ENCODE measurements at regions not wholly inside any gene's neighbourhood (a gene's known extent, or its start where the extent isn't known, plus 50 kb on each side); places are given as distances from the start of the nearest gene placed in this dataset.

DNA sequence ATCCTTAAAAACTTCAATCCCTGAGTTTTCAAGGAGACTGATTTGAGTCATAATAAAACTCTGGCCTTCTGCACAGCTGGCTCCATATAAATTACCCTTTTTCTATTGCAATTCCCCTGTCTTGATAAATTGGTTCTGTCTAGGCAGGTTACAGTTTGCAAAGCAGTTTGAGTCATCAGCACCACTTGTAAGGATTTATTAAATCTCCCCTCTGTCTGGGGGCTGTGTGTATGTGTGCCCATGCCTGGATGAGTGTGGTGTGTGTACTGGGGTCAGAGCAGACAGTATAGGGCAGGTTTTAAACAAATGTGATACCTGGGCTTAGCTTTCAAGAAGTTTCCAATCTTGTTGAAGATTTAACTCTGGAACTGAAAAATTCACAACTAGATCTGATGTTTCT lies 228.6 kb downstream of the FNDC1 start (continued):
- TF ChIP-seq, protein P1, sequence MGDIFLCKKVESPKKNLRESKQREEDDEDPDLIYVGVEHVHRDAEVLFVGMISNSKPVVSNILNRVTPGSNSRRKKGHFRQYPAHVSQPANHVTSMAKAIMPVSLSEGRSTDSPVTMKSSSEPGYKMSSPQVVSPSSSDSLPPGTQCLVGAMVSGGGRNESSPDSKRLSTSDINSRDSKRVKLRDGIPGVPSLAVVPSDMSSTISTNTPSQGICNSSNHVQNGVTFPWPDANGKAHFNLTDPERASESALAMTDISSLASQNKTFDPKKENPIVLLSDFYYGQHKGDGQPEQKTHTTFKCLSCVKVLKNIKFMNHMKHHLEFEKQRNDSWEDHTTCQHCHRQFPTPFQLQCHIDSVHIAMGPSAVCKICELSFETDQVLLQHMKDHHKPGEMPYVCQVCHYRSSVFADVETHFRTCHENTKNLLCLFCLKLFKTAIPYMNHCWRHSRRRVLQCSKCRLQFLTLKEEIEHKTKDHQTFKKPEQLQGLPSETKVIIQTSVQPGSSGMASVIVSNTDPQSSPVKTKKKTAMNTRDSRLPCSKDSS (IDR thresholded peaks at IDR 0.05; ENCODE audit: low read depth, partially characterized antibody), result no peak
- TF ChIP-seq ZEB2 (IDR thresholded peaks at IDR 0.05) (no peak), NFE2L1 (tag; IDR thresholded peaks at IDR 0.05; ENCODE audit: borderline replicate concordance, low read depth) (no peak), ADNP (tag; IDR thresholded peaks at IDR 0.05) (no peak)
- TF ChIP-seq, protein P2, sequence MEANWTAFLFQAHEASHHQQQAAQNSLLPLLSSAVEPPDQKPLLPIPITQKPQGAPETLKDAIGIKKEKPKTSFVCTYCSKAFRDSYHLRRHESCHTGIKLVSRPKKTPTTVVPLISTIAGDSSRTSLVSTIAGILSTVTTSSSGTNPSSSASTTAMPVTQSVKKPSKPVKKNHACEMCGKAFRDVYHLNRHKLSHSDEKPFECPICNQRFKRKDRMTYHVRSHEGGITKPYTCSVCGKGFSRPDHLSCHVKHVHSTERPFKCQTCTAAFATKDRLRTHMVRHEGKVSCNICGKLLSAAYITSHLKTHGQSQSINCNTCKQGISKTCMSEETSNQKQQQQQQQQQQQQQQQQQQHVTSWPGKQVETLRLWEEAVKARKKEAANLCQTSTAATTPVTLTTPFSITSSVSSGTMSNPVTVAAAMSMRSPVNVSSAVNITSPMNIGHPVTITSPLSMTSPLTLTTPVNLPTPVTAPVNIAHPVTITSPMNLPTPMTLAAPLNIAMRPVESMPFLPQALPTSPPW (CRISPR knock-in tag; IDR thresholded peaks at IDR 0.05), result no peak

DNA sequence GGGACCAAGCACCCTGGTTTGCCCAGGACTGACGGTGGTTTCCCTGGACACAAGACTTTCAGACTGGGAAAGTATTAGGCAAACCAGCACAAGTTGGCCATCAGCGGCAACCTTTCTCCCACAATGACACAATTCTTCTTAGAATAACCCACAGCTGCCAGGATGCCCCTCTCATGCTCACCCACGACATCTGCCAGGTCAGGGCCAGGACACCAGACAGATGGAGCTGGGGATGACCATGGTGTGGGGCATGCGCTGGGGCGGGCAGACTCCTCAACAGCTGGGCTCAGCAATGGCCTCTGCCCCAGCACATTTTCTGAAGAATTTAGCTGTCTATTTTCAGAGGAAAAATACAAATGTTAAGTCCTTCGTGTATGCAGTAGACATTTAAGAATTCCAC lies 226.4 kb downstream of the FNDC1 start:
- WGBS (ENCODE audit: insufficient coverage, low coverage, missing lambda C conversion rate), result 0% methylated on average over 6 of the region's 6 CpGs

More for the DNA sequence above, 226.4 kb downstream of the FNDC1 start:
- ATAC-seq (no peak), FAIRE-seq (no peak), DNase-seq (ENCODE audit: extremely low read depth in 1 of 4, low spot score in 3 of 4) (no peak)
- Histone ChIP-seq H3K79me2 (ENCODE audit: control insufficient read depth, insufficient read depth, low read length) (no peaks in the 10 kb centered on the region), H3K27me3 (ENCODE audit: control insufficient read depth in 2 of 2, insufficient read depth in 2 of 2, low read length in 2 of 2) (0 out of 5 replicates have a peak, but pooled peaks cover 0 to 3% of the 10 kb centered on the region in 2 experiments), H3K27ac (ENCODE audit: extremely low read depth, low read depth, low read length) (no peak overlapping the region), H3K9me3 (replicated peaks; ENCODE audit: control insufficient read depth, insufficient read depth, low read depth, low read length) (no peaks in the 10 kb centered on the region), H3K36me3 (ENCODE audit: control insufficient read depth, insufficient read depth, low read length) (no peaks in the 10 kb centered on the region), H4K20me1 (replicated peaks; ENCODE audit: control insufficient read depth, insufficient read depth, low read length) (no peaks in the 10 kb centered on the region), H3K9ac (ENCODE audit: insufficient read depth in 1 of 2, low read depth in 2 of 2, low read length in 2 of 2) (no peak overlapping the region), H3K4me3 (no peak overlapping the region), H2AFZ (ENCODE audit: low read depth, low read length) (no peak overlapping the region), H3K4me2 (ENCODE audit: insufficient read depth, low read length) (no peak overlapping the region), H3K9me1 (ENCODE audit: control insufficient read depth, insufficient read depth, low read length) (no peaks in the 10 kb centered on the region), H3K4me1 (replicated peaks in 1 of 2; ENCODE audit: control insufficient read depth in 2 of 2, insufficient read depth in 2 of 2, low read length in 2 of 2) (no peaks in the 10 kb centered on the region)
- intact Hi-C loops (cut with micrococcal nuclease) (no loop called here), in situ Hi-C loops (cut with MboI) (no loop called here)
- ChIA-PET CTCF (ENCODE audit: low intra/inter-chr PET ratio) (no interaction called here), POLR2A (no interaction called here)
- TF ChIP-seq RFX1 (IDR thresholded peaks at IDR 0.05), result no peak
- no peak for TF ChIP-seq CSDE1 (IDR thresholded peaks at IDR 0.05)
- no peak for TF ChIP-seq BRD9 (IDR thresholded peaks at IDR 0.05; ENCODE audit: low read depth, partially characterized antibody)
- no peak for TF ChIP-seq ZNF780A (CRISPR knock-in tag; IDR thresholded peaks at IDR 0.05)
- TF ChIP-seq, protein P1 (IDR thresholded peaks at IDR 0.05; ENCODE audit: low read depth, partially characterized antibody), result no peak
- TF ChIP-seq MCM2 (IDR thresholded peaks at IDR 0.05; ENCODE audit: low read depth), result no peak
- no peak for TF ChIP-seq LARP7 (IDR thresholded peaks at IDR 0.05)
- no peak for TF ChIP-seq ZNF445 (CRISPR knock-in tag; IDR thresholded peaks at IDR 0.05; ENCODE audit: low read depth)
- no peak for TF ChIP-seq ZKSCAN8 (CRISPR knock-in tag; IDR thresholded peaks at IDR 0.05)
- no TSS peak for BruUV-seq (replicated peaks)

Measured in K562 (cell line).